Stimulated activated CD4-positive, alpha-beta T cell treated with anti-CD3 and anti-CD28 coated beads, Interleukin-12 subunit alpha, Interleukin-12 subunit beta, amount 100 ng/mL, for 48 hours (primary cell): ENCODE measurements at regions not wholly inside any gene's neighbourhood (a gene's known extent, or its start where the extent isn't known, plus 50 kb on each side); places are given as distances from the start of the nearest gene placed in this dataset.
"Not testable (repeated sequence)": the region's sequence is repeated elsewhere in the genome, so short reads cannot be mapped to it uniquely, and the experiment has no call there.

Experiments
- DNase-seq, 3 donors: peaks; one replicate each; pipeline ENCODE4 v3.0.0-alpha.2; 2020; ENCODE audit warnings: low read depth in 2 of 3, low spot score in 1 of 3

DNA sequence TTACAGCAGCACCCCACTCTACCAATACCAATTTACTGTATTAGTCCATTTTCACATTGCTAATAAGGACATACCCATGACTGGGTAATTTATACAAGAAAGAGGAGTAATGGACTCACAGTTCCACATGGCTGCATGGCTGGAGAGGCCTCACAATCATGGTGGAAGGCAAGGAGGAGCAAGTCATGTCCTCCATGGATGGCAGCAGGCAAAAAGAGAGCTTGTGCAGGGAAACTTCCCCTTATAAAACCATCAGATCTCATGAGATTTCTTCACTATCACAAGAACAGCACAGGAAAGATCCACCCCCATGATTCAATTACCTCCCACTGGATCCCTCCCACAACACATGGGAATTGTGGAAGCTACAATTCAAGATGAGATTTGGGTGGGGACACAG is 1281.3 kb upstream of the TMEM132C start:
- not testable (repeated sequence) for DNase-seq

DNA sequence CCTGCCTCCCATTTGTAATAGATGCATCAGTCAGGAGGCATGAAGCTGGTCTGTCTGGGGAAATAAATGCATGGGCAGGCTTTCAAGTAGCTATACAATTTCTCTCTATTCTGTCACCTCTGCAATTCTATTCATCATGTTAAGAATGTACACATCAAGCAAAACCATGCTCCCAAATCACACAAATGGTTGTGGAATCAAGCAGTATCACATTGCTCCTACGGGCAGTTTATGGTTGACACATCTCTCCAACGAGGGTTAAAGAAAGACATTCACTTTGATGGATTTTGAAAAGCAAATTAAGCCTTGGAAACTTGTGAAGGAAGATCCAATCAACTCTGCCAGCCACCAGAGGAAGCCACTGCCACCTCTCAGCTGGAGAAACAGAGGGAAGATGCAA is 1277.4 kb upstream of the TMEM132C start:
- DNase-seq, result no peak

DNA sequence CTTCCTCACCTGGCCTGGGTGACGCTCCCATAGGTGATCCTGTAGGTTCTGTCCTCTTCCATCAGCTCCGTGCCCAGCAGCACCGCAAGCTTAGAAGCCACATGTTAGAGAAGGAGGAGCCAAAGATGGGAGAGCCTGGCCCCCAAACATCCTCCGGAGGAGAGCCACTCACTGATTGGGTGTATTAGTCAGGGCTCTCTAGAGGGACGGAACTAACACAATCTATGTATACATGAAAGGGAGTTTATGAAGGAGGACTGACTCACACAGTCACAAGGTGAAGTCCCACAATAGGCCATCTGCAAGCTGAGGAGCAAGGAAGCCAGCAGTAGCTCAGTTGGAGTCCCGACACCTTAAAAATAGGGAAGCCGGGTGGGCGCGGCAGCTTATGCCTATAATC is 1273.1 kb upstream of the TMEM132C start:
- no peak for DNase-seq

DNA sequence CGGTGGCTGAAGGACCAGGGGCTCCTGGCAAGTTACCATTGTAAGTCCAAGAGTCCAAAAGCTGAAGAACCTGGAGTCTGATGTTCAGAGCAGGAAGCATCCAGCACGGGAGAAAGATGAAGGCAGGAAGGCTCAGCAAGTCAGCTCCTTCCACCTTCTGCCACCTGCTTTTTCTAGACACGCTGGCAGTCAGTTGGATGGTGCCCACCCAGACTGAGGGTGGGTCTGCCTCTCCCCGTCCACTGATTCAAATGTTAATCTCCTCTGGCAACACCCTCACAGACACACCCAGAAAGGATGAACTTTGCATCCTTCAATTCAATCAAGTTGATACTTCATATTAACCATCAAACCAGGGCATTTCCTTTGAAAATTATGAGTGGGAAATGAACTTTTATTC is 1272.4 kb upstream of the TMEM132C start:
- DNase-seq, result no peak

DNA sequence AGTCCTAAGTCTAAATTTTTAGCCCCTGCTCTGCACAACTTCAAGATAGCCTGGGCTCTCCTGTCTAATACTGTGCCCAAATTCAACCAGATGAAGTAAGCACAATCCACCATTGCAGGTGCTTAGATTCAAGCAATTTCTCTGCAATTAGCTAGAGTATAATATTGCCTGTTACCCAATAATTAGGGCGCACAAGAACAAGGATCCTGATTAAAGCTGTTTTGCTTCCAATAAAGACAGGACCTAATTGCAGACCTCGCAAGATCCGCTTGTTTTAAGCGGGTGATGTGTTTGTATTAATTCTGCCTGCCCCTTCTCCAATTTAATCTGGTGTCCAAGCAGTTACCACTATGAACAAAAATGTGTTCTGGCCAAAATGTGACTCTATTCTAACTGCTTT is 1268.9 kb upstream of the TMEM132C start:
- DNase-seq, result no peak

DNA sequence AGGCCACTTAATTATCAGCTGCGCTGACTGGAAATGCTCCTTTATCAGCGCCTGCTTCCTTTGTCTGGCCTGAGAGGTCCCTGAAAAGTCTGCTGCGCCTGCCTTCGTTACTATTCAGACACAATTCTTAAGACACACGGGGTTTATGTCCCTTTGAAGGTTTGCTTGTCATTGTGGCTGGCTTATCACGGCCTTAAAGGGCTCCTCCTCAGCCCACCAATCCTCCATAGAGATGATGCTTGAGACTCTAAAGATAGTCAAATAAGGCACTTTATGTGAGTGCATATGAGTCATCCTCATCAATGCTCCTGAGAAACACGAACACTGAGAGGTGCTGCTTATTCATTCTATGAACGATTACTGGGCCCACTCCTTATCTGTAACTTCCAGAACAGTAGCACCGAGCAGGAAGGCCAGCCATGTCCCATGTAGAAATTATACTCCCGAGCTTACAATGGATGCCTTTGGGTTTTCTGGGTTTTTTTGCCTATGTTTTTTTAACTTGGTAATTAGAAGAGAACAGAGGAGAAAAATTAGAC is 1268.2 kb upstream of the TMEM132C start:
- no peak for DNase-seq

DNA sequence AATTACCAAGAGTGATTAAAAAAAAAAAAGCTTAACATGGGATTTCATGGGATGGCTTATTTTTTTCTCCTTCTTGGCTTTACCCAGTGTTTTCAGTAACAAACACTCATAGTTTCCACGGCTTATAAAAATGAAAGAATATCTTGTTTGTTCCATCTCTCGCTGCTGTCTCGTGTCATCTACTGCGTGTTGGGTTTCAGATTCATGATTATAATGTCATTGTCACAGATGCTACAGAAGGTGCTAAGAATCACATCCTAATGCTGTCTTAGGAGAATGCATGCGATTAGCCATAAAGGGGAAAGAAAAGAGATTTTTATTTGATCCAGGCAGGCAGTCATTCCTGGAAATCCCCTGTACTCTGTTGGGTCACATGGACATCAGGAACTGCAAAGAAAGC is 1267.6 kb upstream of the TMEM132C start:
- DNase-seq, result no peak

DNA sequence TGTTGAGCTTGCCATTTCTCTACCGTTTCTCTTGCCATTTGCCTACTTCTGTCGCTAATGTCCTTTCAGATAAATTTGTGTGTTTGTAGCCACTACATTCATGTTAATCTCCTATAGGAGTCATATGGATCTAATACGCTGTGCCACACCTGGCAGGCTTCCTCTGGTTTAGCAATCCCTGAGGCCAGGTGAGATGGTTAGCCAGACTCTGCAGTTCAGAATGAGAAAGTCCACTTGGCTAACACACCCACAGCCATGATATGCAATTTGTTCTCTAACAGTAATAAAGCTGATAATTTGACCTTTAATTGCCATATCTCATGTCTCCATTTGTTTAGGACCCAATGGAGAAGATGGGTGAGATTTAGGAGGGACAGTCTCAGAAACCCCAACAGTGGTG is 1261.6 kb upstream of the TMEM132C start:
- DNase-seq, result no peak

DNA sequence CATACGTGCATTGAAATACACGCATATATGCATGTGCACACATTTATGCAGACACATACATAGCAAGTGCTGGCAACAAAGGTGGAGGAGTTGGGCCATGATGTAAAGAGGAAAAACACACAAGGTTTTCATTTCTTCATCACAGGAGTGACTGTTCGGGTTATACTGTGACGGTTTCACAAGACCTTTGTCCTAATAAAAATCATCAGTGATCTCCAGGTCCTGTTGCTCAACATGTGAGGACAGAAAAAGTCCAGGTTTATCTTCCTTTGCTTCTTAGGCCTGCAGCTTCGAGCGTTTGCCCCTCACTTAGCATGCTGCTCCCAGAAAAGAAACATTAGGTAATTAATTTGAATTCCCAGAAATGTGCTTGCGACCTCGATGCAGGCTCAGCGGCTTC is 1260.0 kb upstream of the TMEM132C start:
- DNase-seq, result no peak

DNA sequence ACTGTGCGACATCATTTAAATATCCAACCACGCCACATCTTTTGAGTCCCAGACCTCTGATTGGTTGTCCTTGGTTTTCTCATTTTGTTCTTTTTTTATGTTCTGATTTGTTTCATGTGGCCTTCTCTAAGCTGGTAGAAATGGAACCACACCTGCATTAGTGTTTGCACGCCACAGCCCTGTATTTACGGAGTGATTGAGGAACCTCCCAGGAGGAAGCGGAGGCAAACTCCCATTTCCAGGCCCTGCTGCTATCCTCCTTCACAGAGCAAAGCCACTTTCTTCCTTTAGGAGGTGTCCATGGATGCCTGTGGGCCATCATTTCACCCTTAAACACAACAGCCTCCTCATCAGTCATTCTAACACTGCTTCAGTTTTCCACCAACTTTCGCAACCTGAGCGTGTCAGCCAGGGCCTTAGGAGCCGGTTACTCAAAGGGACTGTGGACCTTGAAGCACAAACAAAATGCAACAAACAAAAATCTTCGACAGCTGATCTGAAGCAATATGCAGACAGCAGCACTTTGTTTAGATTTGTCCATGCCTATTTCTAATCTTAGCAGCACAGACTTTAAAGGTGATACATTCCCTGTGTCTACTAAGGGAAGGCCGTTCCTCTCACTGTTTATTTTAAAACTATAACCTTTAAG is 1258.1 kb upstream of the TMEM132C start:
- DNase-seq, result no peak

DNA sequence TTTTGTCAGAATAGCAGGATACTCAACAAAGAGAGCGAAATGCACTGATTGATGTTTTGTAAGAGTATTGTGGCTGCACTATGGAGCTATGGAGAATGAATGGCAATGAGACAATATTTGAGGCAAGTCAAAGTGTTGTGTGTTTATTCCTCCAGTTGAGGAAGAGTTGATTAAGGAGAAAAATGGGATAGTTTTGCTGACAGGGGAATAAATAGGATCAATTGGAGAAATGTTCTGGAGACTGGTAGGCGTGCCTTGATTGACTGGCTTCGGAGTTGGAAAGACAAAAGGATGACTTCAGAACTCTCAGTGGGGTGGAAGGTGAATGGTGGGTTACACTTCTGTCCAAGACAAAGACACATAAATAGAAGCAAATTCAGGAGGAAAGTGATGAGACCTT is 1254.9 kb upstream of the TMEM132C start:
- no peak for DNase-seq

DNA sequence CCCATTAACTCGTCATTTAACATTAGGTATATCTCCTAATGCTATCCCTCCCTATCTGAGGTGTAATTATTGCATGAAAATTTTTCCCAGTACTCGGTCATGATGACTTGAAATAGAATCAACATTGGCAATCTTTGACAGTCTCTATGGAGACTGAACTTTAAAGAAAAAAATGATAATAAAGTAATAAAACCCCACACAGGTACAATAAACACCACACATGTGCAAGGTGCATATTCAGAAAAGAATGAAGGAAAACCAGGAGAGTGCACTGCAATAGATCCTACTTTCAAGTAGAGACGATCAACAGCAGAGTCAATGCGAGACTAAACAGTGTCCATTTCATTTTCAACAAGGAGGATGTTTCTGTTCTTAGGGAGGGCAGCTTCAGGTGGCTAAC is 1253.8 kb upstream of the TMEM132C start:
- DNase-seq, result no peak

DNA sequence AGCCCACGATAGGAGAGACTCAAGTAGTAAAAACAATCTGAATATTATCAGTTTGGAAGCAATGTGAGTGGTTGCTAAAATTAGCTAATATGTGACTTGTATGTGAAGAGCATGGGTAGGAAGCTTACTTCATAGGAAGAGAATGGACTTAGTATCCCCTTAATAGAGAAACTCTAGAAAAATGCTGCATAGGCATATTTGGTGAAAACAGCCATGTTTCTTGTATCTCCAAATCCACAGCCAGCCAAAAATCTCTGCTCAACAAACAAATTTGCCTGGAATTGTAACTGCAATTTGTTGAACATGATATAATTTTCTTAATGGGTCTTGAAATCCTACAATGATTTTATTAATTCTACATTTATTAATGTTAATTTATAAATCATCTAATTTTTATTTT is 1252.9 kb upstream of the TMEM132C start:
- no peak for DNase-seq

DNA sequence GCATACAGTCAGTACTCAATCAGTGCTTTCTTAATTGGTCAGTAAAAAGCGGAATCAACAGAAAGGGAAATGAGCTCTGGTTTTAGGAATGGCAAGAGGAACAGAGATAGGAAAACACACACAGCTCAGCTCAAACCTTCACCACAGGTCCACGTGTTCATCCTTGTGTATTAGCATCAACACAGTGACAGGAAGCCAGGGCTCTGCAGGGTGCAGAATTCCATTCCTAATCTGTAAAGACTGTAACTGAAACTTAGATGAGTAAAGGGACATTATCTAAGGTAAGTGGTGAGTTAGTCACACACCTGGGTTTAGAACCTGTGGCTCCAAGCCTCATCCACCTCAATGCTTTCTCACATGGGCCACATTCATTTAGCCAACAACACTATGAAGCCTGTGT is 1242.2 kb upstream of the TMEM132C start:
- no peak for DNase-seq

DNA sequence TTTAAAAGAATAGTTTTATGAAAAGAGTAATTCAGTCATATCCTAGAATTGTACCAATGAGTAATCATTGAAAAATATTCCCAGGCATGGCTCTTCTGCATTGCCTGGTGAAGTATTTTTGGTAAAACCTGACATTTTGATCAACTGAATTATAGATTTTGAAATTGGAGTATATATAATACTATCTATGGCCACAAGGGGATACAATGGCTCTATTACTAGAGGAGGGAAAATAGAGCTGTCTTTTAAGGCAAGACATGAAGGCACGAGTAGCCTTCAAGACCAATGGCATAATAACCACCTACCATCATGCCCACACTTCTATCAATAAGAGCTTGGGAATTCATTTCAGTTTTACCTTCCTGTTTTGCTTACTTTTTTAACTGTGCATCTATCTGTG is 1241.4 kb upstream of the TMEM132C start:
- no peak for DNase-seq

DNA sequence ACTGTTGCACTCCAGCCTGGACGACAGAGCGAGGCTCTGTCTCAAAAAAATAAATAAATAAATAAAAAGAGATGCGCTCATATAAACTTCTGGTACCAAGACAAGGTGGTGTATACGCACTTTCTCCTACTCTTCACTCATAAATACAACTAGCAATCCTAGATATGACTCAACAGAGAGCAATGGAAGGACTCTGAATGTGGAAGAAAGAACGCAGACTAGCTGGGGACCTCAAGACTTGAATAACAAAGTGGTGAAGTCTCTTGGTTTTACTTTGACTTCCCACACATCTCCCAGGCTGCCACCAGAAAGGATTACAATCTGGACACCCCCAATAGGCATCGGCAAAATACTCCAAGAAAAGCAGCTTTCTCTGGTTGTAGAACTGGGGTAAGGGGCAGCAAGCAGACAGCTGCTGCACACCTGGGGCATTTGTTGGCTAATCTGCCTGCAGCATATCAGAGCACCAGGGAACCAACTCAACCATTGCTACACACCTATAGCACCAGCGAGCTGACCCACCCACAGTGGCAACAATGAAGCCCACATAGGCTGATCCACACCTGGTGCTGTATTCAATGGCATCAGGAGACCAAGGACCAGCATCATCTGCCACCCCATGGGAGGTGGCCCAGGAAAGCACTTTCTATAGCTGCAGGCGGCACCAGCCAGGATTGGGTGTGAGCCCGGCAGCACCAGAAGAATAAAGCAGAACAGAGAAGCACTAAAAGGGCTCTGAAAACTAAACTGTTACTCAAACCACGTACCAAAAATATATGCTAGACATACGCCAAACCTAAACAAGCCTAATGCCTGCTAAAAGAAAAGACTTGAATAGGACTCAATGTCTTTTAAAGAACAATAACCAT is 1231.7 kb upstream of the TMEM132C start:
- no peak for DNase-seq

DNA sequence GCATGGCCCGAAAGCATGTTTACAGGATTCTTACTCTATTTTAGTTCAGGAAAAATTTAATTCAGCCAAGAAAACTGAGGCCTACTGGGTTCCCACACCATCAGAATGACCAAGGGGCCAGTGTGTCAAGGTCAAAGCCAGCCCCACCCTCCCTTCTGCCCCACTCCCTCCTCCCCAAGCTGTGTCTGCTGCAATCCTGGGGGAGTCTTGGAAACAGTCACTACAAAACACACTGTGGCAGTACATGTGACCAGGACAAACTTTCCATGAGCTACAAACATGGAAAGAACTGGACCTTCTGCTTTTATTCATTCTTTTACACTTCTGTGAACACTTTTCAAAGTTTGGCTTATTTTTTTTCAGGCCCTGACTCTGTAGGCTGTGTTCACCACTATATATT is 1228.8 kb upstream of the TMEM132C start:
- no peak for DNase-seq

DNA sequence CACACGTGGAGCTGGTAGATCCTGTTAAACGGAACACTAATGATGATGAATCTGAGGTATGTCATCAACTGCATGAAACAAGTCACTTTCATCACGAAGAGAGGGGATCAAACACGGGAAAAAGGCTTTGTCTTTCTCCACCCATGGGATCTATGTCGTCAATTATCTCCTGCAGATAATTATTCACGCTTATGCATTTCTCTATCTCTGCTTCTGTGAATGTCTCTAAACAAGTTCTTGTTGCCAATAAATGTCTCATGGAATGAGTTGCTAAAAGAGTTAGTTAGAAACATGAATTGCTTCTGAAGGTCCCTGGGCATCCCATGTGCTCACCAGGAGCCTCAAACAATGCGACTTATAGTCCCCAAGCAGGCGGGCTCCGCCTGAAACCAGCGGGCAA is 1228.2 kb upstream of the TMEM132C start:
- DNase-seq, result no peak

DNA sequence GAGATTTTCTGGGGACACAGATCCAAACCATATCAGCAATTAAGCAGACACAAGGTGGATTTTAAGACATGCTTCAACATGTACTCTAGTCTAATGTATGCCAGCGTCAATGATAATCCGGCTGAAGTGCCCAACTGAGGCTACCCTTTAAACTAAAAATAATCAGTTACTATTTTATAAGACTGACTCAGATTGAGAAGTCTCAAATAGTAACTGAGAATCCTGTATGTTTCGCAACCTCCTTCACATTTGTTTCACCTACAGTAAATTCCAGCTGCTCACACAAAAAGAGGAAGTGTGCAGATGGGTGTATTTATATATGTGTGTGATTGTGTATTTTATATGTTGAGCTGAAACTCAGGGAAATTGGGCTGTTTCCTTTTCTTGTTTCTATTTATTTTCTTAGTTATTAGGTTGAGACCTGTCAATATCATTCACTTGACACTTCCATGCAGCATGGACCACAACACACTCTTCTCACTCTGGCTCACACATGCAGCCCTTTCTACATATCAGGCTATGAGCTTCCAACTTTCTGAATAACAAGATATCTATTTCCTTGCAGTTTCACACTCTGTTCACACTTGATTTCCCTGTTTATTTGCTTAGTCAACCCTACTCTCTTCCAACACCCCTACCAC is 1224.9 kb upstream of the TMEM132C start:
- DNase-seq, result no peak

DNA sequence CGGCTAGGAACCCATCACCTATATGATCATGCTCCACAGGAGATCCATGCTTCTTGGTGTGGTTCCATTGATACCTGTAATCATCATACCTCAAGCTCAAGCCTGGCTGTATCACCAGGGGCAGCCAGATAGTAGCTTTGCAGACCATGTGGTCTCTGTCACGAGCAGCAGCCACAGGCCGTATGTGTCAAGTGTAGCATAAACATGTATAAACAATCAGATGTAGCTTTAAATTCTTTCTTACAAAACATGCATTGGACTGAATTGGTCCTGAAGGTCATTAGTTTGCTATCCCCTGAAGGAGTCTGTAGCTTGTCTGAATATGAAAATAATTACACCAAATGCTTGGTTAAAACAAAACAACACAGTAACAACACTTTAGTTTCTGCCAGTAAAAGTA is 1223.2 kb upstream of the TMEM132C start:
- no peak for DNase-seq

DNA sequence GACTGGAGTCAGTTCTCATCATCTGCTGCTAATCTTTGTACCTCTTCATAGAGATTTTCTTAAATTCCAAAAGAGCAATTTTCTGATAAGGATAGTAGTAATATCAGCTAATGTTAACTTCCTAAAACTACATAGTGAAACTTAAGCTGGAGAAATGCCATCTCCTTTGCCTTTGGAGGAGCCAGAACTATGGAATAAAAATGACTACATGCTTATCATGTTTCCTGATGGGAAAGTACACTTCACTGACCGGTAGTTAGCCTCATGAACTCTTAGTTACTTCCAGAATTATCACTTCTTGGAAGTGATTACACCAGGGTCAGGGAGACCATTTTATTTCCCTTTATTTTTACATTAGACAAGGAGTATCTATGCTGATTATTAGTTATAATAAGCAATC is 1222.1 kb upstream of the TMEM132C start:
- no peak for DNase-seq

DNA sequence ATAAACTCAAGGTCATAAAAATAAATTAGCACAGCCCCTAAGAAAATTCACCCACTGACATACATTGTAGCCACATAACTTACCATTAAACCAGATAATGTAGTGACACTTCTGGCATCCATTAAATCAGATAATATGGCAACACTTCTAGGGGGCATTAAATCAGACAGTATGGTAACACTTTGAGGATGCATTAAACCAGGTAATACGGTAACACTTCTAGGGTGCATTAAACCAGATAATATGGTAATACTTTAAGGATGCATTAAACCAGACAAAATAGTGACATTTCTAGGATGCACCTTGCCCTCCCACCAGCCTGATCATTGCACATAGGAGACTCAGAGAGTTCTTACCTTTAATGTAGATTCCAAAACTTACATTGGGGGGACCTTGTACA is 1220.5 kb upstream of the TMEM132C start:
- no peak for DNase-seq
